HepG2 (cell line): ENCODE measurements at regions not wholly inside any gene's neighbourhood (a gene's known extent, or its start where the extent isn't known, plus 50 kb on each side); places are given as distances from the start of the nearest gene placed in this dataset.

ENCODE experiments used
- CCAR2 ChIP-seq: fragments of 200-400 bp; formaldehyde crosslinking; optimal IDR thresholded peaks from 2 replicates; pipeline ENCODE3; 2018; ENCODE audit warnings: low read depth, mild to moderate bottlenecking, low read length, moderate library complexity
- HMGA1 ChIP-seq: sonication (generic); formaldehyde crosslinking; conservative IDR thresholded peaks from 2 replicates; pipeline ENCODE4 v1.4.0; 2020; ENCODE audit warnings: missing genetic modification reagents
- NCOA2 ChIP-seq: sonication (generic); formaldehyde crosslinking; IDR thresholded peaks from 2 replicates; pipeline ENCODE4 v1.8.0; 2022; ENCODE audit warnings: inconsistent platforms
- NFE2L2 ChIP-seq: fragments of 150-350 bp; IDR thresholded peaks from 2 replicates; pipeline ENCODE4 v1.6.1; 2014; ENCODE audit warnings: low read length
- NR0B2 ChIP-seq: sonication (generic); formaldehyde crosslinking; IDR thresholded peaks from 2 replicates; pipeline ENCODE4 v1.4.0; 2020; ENCODE audit warnings: mild to moderate bottlenecking, missing genetic modification reagents
- POLR2AphosphoS5 ChIP-seq: IDR thresholded peaks from 2 replicates; pipeline ENCODE4 v1.6.1; 2012; ENCODE audit warnings: low read depth, low read length
- SMAD9 ChIP-seq: sonication (generic); formaldehyde crosslinking; IDR thresholded peaks from 2 replicates; pipeline ENCODE4 v1.5.1; 2020; ENCODE audit warnings: mild to moderate bottlenecking, missing genetic modification reagents
- SMYD3 ChIP-seq: sonication (generic); formaldehyde crosslinking; IDR thresholded peaks from 2 replicates; pipeline ENCODE4 v1.8.1; 2023; ENCODE audit warnings: mild to moderate bottlenecking, missing genetic modification reagents
- STAT6 ChIP-seq: sonication (generic); formaldehyde crosslinking; IDR thresholded peaks from 2 replicates; pipeline ENCODE4 v1.4.0; 2020; ENCODE audit warnings: missing genetic modification reagents, mild to moderate bottlenecking, borderline replicate concordance
- U2AF1 ChIP-seq: fragments of 200-400 bp; formaldehyde crosslinking; optimal IDR thresholded peaks from 2 replicates; pipeline ENCODE3; 2017; ENCODE audit warnings: mild to moderate bottlenecking, low read depth, low read length
- YEATS2 ChIP-seq: sonication (generic); formaldehyde crosslinking; IDR thresholded peaks from 2 replicates; pipeline ENCODE4 v1.4.0; 2020; ENCODE audit warnings: missing genetic modification reagents, borderline replicate concordance
- ZFP91 ChIP-seq: sonication (generic); formaldehyde crosslinking; IDR thresholded peaks from 2 replicates; pipeline ENCODE4 v1.9.0; 2022; ENCODE audit warnings: missing genetic modification reagents, mild to moderate bottlenecking, borderline replicate concordance
- ZFX ChIP-seq: sonication (generic); formaldehyde crosslinking; IDR thresholded peaks from 2 replicates; pipeline ENCODE4 v1.4.0; 2020; ENCODE audit warnings: mild to moderate bottlenecking, low read depth, missing genetic modification reagents, moderate library complexity
- ZNF12 ChIP-seq: sonication (generic); formaldehyde crosslinking; IDR thresholded peaks from 2 replicates; pipeline ENCODE4 v1.5.0; 2020; ENCODE audit warnings: missing genetic modification reagents
- ZNF205 ChIP-seq: IDR thresholded peaks from 2 replicates; pipeline ENCODE4 v1.6.1; 2018; ENCODE audit warnings: missing biosample characterization, missing genetic modification reagents
- ZNF234 ChIP-seq: sonication (generic); formaldehyde crosslinking; conservative IDR thresholded peaks from 2 replicates; pipeline ENCODE4 v1.5.1; 2020; ENCODE audit warnings: mild to moderate bottlenecking, missing genetic modification reagents
- ZNF333 ChIP-seq: sonication (generic); formaldehyde crosslinking; IDR thresholded peaks from 2 replicates; pipeline ENCODE4 v1.4.0; 2020; ENCODE audit warnings: mild to moderate bottlenecking, missing genetic modification reagents, borderline replicate concordance
- ZNF34 ChIP-seq: sonication (generic); formaldehyde crosslinking; IDR thresholded peaks from 2 replicates; pipeline ENCODE4 v1.4.0; 2020; ENCODE audit warnings: mild to moderate bottlenecking, missing genetic modification reagents, borderline replicate concordance
- ZNF362 ChIP-seq: sonication (generic); formaldehyde crosslinking; IDR thresholded peaks from 2 replicates; pipeline ENCODE4 v1.4.0; 2020; ENCODE audit warnings: missing genetic modification reagents, mild to moderate bottlenecking, borderline replicate concordance
- ZNF577 ChIP-seq: sonication (generic); formaldehyde crosslinking; IDR thresholded peaks from 2 replicates; pipeline ENCODE4 v1.4.0; 2020; ENCODE audit warnings: mild to moderate bottlenecking, low read depth, missing genetic modification reagents, borderline replicate concordance
- ZNF619 ChIP-seq: sonication (generic); formaldehyde crosslinking; IDR thresholded peaks from 2 replicates; pipeline ENCODE4 v1.4.0; 2020; ENCODE audit warnings: mild to moderate bottlenecking, missing genetic modification reagents
- ZNF737 ChIP-seq: sonication (generic); formaldehyde crosslinking; IDR thresholded peaks from 2 replicates; pipeline ENCODE4 v1.5.0; 2020; ENCODE audit warnings: missing genetic modification reagents, mild to moderate bottlenecking, borderline replicate concordance
- ZNF790 ChIP-seq: sonication (generic); formaldehyde crosslinking; IDR thresholded peaks from 2 replicates; pipeline ENCODE4 v1.8.0; 2022; ENCODE audit warnings: missing genetic modification reagents, mild to moderate bottlenecking, borderline replicate concordance
- ZNF800 ChIP-seq: sonication (generic); formaldehyde crosslinking; IDR thresholded peaks from 2 replicates; pipeline ENCODE4 v1.4.0; 2020; ENCODE audit warnings: missing genetic modification reagents

GRCh38 chr21:43311301-43311817 is 115.6 kb downstream of the SIK1 start (continued):
- TF ChIP-seq ZFX (CRISPR knock-in tag) (peak; percentile 53; the same call in 1 of the 2 replicates), ZNF800 (no peak), ZNF577 (CRISPR knock-in tag) (no peak), ZNF12 (no peak), ZNF619 (CRISPR knock-in tag) (no peak), ZNF205 (CRISPR knock-in tag) (no peak), ZNF34 (CRISPR knock-in tag) (no peak), POLR2AphosphoS5 (no peak), SMAD9 (no peak), ZNF737 (CRISPR knock-in tag) (no peak), ZNF362 (CRISPR knock-in tag) (no peak), HMGA1 (CRISPR knock-in tag) (no peak), ZNF333 (CRISPR knock-in tag) (no peak), SMYD3 (CRISPR knock-in tag) (no peak), ZNF234 (no peak), NFE2L2 (no peak), NCOA2 (CRISPR knock-in tag) (no peak), NR0B2 (CRISPR knock-in tag) (no peak), CCAR2 (no peak), ZNF790 (CRISPR knock-in tag) (no peak), YEATS2 (CRISPR knock-in tag) (no peak), STAT6 (no peak), U2AF1 (no peak), ZFP91 (no peak)
